K562 (cell line): ENCODE measurements at regions not wholly inside any gene's neighbourhood (a gene's known extent, or its start where the extent isn't known, plus 50 kb on each side); places are given as distances from the start of the nearest gene placed in this dataset.
A peak's percentile ranks its signal among the peaks of the same experiment; 100 is the strongest.

Experiments
- ATAC-seq: fragments of 200-7000 bp; cut with Tn5 transposase; 3 replicates; pipeline ENCODE4 v1.9.1; 2020; ENCODE audit warnings: moderate library complexity
- BruUV-seq: library from RNA; stranded (reverse); fragments of 400-500 nt; replicated peaks from 2 replicates; lab custom pipeline; 2021; lab: Mats Ljungman, UMichigan
- CTCF ChIA-PET: fragments of 300-600 bp; formaldehyde crosslinking; extraction: SDS; loops from one replicate; lab custom pipeline; 2021; ENCODE audit warnings: low intra/inter-chr PET ratio; lab: Yijun Ruan, JAX
- POLR2A ChIA-PET: fragments of 300-600, 350-650 bp; sonication (Branson Sonifier 250); formaldehyde crosslinking; extraction: SDS; loops from one replicate; lab custom pipeline; 2021; ENCODE audit warnings: antibody characterized with exemption, inconsistent platforms; lab: Yijun Ruan, JAX
- DNase-seq, 4 experiments: peaks; one replicate each; pipeline versions ENCODE4 v3.0.0 to v3.0.0-alpha.2; 2011 to 2018; ENCODE audit warnings: low spot score in 3 of 4, mixed read lengths in 3 of 4; ENCODE audit errors: extremely low read depth in 1 of 4
- FAIRE-seq: peaks from 2 replicates; lab custom pipeline; 2011; peaks lifted over from hg19 to GRCh38; lab: Jason Lieb, UNC
- H2AFZ ChIP-seq: 2 replicates; pipeline ENCODE4 v1.6.0; 2011; ENCODE audit warnings: low read depth, low read length, control low read depth, inconsistent platforms
- H3K27ac ChIP-seq: fragments of 200-600 bp; 3 replicates; pipeline ENCODE4 v1.8.0; 2011; ENCODE audit warnings: low read depth, mild to moderate bottlenecking, control low read depth, inconsistent platforms, low read length, moderate library complexity, mixed read lengths; ENCODE audit errors: extremely low read depth
- H3K27me3 ChIP-seq, 2 experiments: fragments of 300-600 bp in 1 of 2; 2 replicates in 1 of 2; 3 replicates in 1 of 2; pipeline versions ENCODE4 v1.6.0 to v1.8.0; 2011; ENCODE audit warnings: inconsistent platforms in 2 of 2, low read length in 2 of 2, mild to moderate bottlenecking in 1 of 2, mixed read lengths in 1 of 2, moderate library complexity in 1 of 2; ENCODE audit not compliant: control insufficient read depth in 2 of 2, insufficient read depth in 2 of 2
- H3K36me3 ChIP-seq: fragments of 300-600 bp; 3 replicates; pipeline ENCODE4 v1.8.0; 2011; ENCODE audit warnings: mild to moderate bottlenecking, low read length, inconsistent platforms; ENCODE audit not compliant: control insufficient read depth, insufficient read depth
- H3K4me1 ChIP-seq, 2 experiments: fragments of 200-600 bp in 1 of 2; replicated peaks in 1 of 2; 2 replicates in 1 of 2; 3 replicates in 1 of 2; pipeline versions ENCODE4 v1.5.1 to v1.8.0; 2011; ENCODE audit warnings: inconsistent platforms in 2 of 2, low read length in 2 of 2, mild to moderate bottlenecking in 1 of 2, mixed read lengths in 1 of 2, moderate library complexity in 1 of 2; ENCODE audit not compliant: control insufficient read depth in 2 of 2, insufficient read depth in 2 of 2
- H3K4me2 ChIP-seq: 2 replicates; pipeline ENCODE4 v1.6.1; 2011; ENCODE audit warnings: low read length, control low read depth, inconsistent platforms, mixed read lengths; ENCODE audit not compliant: insufficient read depth
- H3K4me3 ChIP-seq: fragments of 200-600 bp; sonication (generic), shearing (Covaris generic); 2 replicates; pipeline ENCODE4 v1.5.1; 2016; ENCODE audit warnings: control low read depth, inconsistent platforms
- H3K79me2 ChIP-seq: fragments of 200-600 bp; 3 replicates; pipeline ENCODE4 v1.8.0; 2011; ENCODE audit warnings: low read length, inconsistent platforms; ENCODE audit not compliant: control insufficient read depth, insufficient read depth
- H3K9ac ChIP-seq, 2 experiments: 2 replicates each; pipeline versions ENCODE4 v1.6.0 to v1.6.1; 2011; ENCODE audit warnings: low read depth in 2 of 2, low read length in 2 of 2, control low read depth in 1 of 2, inconsistent platforms in 1 of 2, mild to moderate bottlenecking in 1 of 2, mixed read lengths in 1 of 2; ENCODE audit not compliant: insufficient read depth in 1 of 2
- H3K9me1 ChIP-seq: one replicate; pipeline ENCODE4 v1.6.0; 2011; ENCODE audit warnings: inconsistent platforms, mild to moderate bottlenecking, low read length, moderate library complexity; ENCODE audit not compliant: control insufficient read depth, insufficient read depth
- H3K9me3 ChIP-seq: replicated peaks from 2 replicates; pipeline ENCODE4 v1.5.1; 2011; ENCODE audit warnings: low read depth, low read length, inconsistent platforms; ENCODE audit not compliant: control insufficient read depth, insufficient read depth
- H4K20me1 ChIP-seq: replicated peaks from 2 replicates; pipeline ENCODE4 v1.6.1; 2011; ENCODE audit warnings: low read length, inconsistent platforms, mixed read lengths; ENCODE audit not compliant: control insufficient read depth, insufficient read depth
- MEIS2 ChIP-seq: fragments of 450-650 bp; IDR thresholded peaks from 2 replicates; pipeline ENCODE4 v1.6.1; 2014; ENCODE audit warnings: mild to moderate bottlenecking; ENCODE audit not compliant: partially characterized antibody
- REST ChIP-seq, 2 experiments: fragments of 450-650 bp; formaldehyde crosslinking in 1 of 2; IDR thresholded peaks; 2 replicates each; pipeline versions ENCODE4 v1.4.0 to v1.6.1; 2014 to 2020; ENCODE audit warnings: mild to moderate bottlenecking in 2 of 2, borderline replicate concordance in 1 of 2, low read depth in 1 of 2
- SMC3 ChIP-seq: conservative IDR thresholded peaks from 2 replicates; pipeline ENCODE4 v1.6.1; 2011; ENCODE audit warnings: low read depth, low read length, improper control_type of control experiment; ENCODE audit not compliant: insufficient read depth
- STAG1 ChIP-seq: sonication (generic); formaldehyde crosslinking; IDR thresholded peaks from 2 replicates; pipeline ENCODE4 v1.5.0; 2020; ENCODE audit warnings: missing genetic modification reagents, borderline replicate concordance
- UBTF ChIP-seq, 2 experiments: IDR thresholded peaks; 2 replicates each; pipeline ENCODE4 v1.6.1; 2012; ENCODE audit warnings: improper control_type of control experiment in 2 of 2, low read depth in 2 of 2, low read length in 2 of 2, borderline replicate concordance in 1 of 2
- ZNF511 ChIP-seq: sonication (generic); formaldehyde crosslinking; IDR thresholded peaks from 2 replicates; pipeline ENCODE4 v1.8.0; 2022; ENCODE audit warnings: mild to moderate bottlenecking, missing genetic modification reagents
- WGBS: fragments of 100-300 bp; shearing (Covaris generic); methylation state at CpG from one replicate; pipeline ENCODE4 v1.1.6; 2016; ENCODE audit warnings: low coverage, mixed read lengths; ENCODE audit not compliant: insufficient coverage; ENCODE audit errors: missing lambda C conversion rate; 5-methylcytosine and 5-hydroxymethylcytosine counted together
- in situ Hi-C: fragments of 300-500 bp; cut with MboI; formaldehyde crosslinking; loops from 4 replicates; pipeline ENCODE4 v1.15.0; 2018; ENCODE audit warnings: inconsistent platforms, mixed read lengths
- intact Hi-C: fragments of 100-400 bp; cut with micrococcal nuclease; formaldehyde crosslinking; loops from 2 replicates; pipeline ENCODE4 v1.14.2; 2022

GRCh38 chr3:102229062-102229655, 205.7 kb upstream of the ZPLD1 start:
- Histone ChIP-seq H3K9me1 (no peaks in the 10 kb centered on the region), H3K79me2 (no peaks in the 10 kb centered on the region), H3K36me3 (no peaks in the 10 kb centered on the region), H4K20me1 (no peaks in the 10 kb centered on the region), H3K9me3 (no peaks in the 10 kb centered on the region), H2AFZ (no peak overlapping the region), H3K27ac (no peak overlapping the region), H3K4me2 (no peak overlapping the region), H3K27me3 (no peaks in the 10 kb centered on the region), H3K4me3 (no peak overlapping the region), H3K9ac (no peak overlapping the region), H3K4me1 (no peaks in the 10 kb centered on the region; a peak in 1 of 5 replicates)
- ChIA-PET CTCF (interaction anchor here (0.7 to 1.0 kb wide), 3 partner anchors 307 to 426 kb away, joined by 3 read pairs; no protein-coding TSS in a partner anchor), POLR2A (interaction anchor here (0.6 to 1.1 kb wide), 2 partner anchors 89 to 223 kb away, joined by 3 read pairs; no protein-coding TSS in a partner anchor)
- FAIRE-seq (peak; percentile 90), ATAC-seq (peak; percentile 85), DNase-seq (peak; percentile 21 to 68 (median 40))
- in situ Hi-C loops (loop anchor here (5.0 kb wide), 1 partner anchor 417 kb away; no protein-coding TSS in a partner anchor), intact Hi-C loops (loop anchor here (2.0 kb wide), 1 partner anchor 308 kb away; no protein-coding TSS in a partner anchor)
- 7% methylated on average over 7 of the region's 7 CpGs for WGBS
- no TSS peak for BruUV-seq
- TF ChIP-seq UBTF (IDR thresholded peaks at IDR 0.05; ENCODE audit: borderline replicate concordance in 1 of 2, low read depth in 2 of 2, low read length in 2 of 2) = no peak
- peak; percentile 65 for TF ChIP-seq SMC3
- TF ChIP-seq ZNF511 (CRISPR knock-in tag) = no peak
- peak; percentile 98 for TF ChIP-seq MEIS2
- peak; percentile 67; the same call in 1 of the 2 replicates for TF ChIP-seq REST (IDR thresholded peaks at IDR 0.05; ENCODE audit: borderline replicate concordance)
- TF ChIP-seq REST (CRISPR knock-in tag; IDR thresholded peaks at IDR 0.05; ENCODE audit: low read depth) = no peak
- peak; percentile 45; the same call in 1 of the 2 replicates for TF ChIP-seq STAG1
